DOHH2 (cell line): ENCODE measurements at regions not wholly inside any gene's neighbourhood (a gene's known extent, or its start where the extent isn't known, plus 50 kb on each side); places are given as distances from the start of the nearest gene placed in this dataset.

Source experiments
- CTCF ChIP-seq: fragments of 200-600 bp; sonication (generic); IDR thresholded peaks from one replicate; pipeline ENCODE4 v1.5.1; 2014; ENCODE audit warnings: antibody characterized with exemption, mild to moderate bottlenecking, low read depth, low read length; ENCODE audit not compliant: poor library complexity, severe bottlenecking
- EZH2phosphoT487 ChIP-seq: fragments of 200-600 bp; sonication (generic); IDR thresholded peaks from 2 replicates; pipeline ENCODE4 v1.6.1; 2017; ENCODE audit warnings: borderline replicate concordance, mild to moderate bottlenecking, antibody characterized with exemption, low read length, moderate library complexity, mixed read lengths

DNA sequence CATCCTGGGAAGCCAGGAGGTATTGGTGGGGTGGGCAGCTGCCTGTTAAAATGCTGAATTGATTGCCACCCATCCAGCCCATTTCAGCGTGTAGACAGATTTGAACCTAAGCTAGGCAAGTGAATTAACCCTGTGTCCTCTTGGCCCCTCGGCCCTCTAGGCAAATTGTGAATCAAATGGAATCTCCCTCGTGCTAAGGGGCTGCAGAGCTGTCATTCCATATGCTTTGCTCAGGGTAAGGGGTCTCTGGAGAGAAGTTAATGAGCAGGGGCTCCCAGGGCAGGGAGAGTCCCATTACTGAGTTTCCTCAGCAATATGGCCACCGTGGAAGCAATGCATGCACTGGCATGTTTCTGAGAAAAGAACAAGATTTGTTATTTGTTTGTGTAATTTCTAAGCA, 117.7 kb upstream of the RCN1 start:
- TF ChIP-seq CTCF (no peak), EZH2phosphoT487 (no peak)
